OCI-LY7 (cell line): ENCODE measurements at regions not wholly inside any gene's neighbourhood (a gene's known extent, or its start where the extent isn't known, plus 50 kb on each side); places are given as distances from the start of the nearest gene placed in this dataset.

Experiments
- CTCF ChIP-seq: fragments of 200-600 bp; sonication (generic); conservative IDR thresholded peaks from 2 replicates; pipeline ENCODE4 v1.5.1; 2014; ENCODE audit warnings: mild to moderate bottlenecking, antibody characterized with exemption, low read length, moderate library complexity, mixed read lengths
- EZH2phosphoT487 ChIP-seq: fragments of 200-600 bp; sonication (generic); IDR thresholded peaks from 2 replicates; pipeline ENCODE4 v1.6.1; 2018; ENCODE audit warnings: low read depth, borderline replicate concordance, mild to moderate bottlenecking, mixed run types, antibody characterized with exemption, low read length, moderate library complexity, mixed read lengths

GRCh38 chr22:27123880-27124279 is 466.5 kb downstream of the MIAT start:
- TF ChIP-seq CTCF: no peak
- no peak for TF ChIP-seq EZH2phosphoT487
